Neural progenitor cell (in vitro differentiated cells): ENCODE measurements at regions not wholly inside any gene's neighbourhood (a gene's known extent, or its start where the extent isn't known, plus 50 kb on each side); places are given as distances from the start of the nearest gene placed in this dataset.
"Not testable (repeated sequence)": the region's sequence is repeated elsewhere in the genome, so short reads cannot be mapped to it uniquely, and the experiment has no call there.

Source experiments
- DNase-seq: peaks from one replicate; pipeline ENCODE4 v3.0.0-alpha.2; 2016; ENCODE audit warnings: low spot score
- H2AFZ ChIP-seq: fragments of 200-600 bp; sonication (generic); replicated peaks from 2 replicates; pipeline ENCODE4 v1.6.1; 2016; ENCODE audit warnings: antibody characterized with exemption
- H3F3A ChIP-seq: fragments of 200-600 bp; sonication (generic); 2 replicates; pipeline ENCODE4 v1.6.1; 2016; ENCODE audit warnings: antibody characterized with exemption, low read depth
- H3K27ac ChIP-seq: fragments of 200-600 bp; sonication (generic); 2 replicates; pipeline ENCODE4 v1.5.1; 2016; ENCODE audit warnings: mild to moderate bottlenecking
- H3K27me3 ChIP-seq: fragments of 200-600 bp; sonication (generic); 2 replicates; pipeline ENCODE4 v1.6.1; 2016; ENCODE audit warnings: mild to moderate bottlenecking, moderate library complexity
- H3K36me3 ChIP-seq: fragments of 200-600 bp; sonication (generic); 2 replicates; pipeline ENCODE4 v1.5.1; 2016
- H3K4me1 ChIP-seq: fragments of 200-600 bp; sonication (generic); 2 replicates; pipeline ENCODE4 v1.6.1; 2016; ENCODE audit warnings: mixed run types
- H3K4me2 ChIP-seq: fragments of 200-600 bp; sonication (generic); 2 replicates; pipeline ENCODE4 v1.6.1; 2016
- H3K4me3 ChIP-seq: fragments of 200-600 bp; sonication (generic); 2 replicates; pipeline ENCODE4 v1.5.1; 2016
- H3K79me2 ChIP-seq: fragments of 200-600 bp; sonication (generic); 2 replicates; pipeline ENCODE4 v1.6.1; 2016; ENCODE audit warnings: low read depth
- H3K9ac ChIP-seq: fragments of 200-600 bp; sonication (generic); 2 replicates; pipeline ENCODE4 v1.6.1; 2016
- H3K9me3 ChIP-seq: fragments of 200-600 bp; sonication (generic); 2 replicates; pipeline ENCODE4 v1.5.1; 2016; ENCODE audit warnings: low read depth
- H4K20me1 ChIP-seq: fragments of 200-600 bp; sonication (generic); 2 replicates; pipeline ENCODE4 v1.6.1; 2016; ENCODE audit warnings: low read depth
- H3K27ac Mint-ChIP-seq: 3 replicates; pipeline ENCODE4 v1.8.0; 2021; ENCODE audit warnings: mixed read lengths
- H3K27me3 Mint-ChIP-seq: 2 replicates; pipeline ENCODE4 v1.8.0; 2022; ENCODE audit warnings: low read depth, mild to moderate bottlenecking, inconsistent platforms, moderate library complexity, mixed read lengths; ENCODE audit not compliant: insufficient read depth
- H3K36me3 Mint-ChIP-seq: 3 replicates; pipeline ENCODE4 v1.8.0; 2021; ENCODE audit warnings: mixed read lengths
- H3K4me1 Mint-ChIP-seq: 3 replicates; pipeline ENCODE4 v1.8.0; 2021; ENCODE audit warnings: mixed read lengths
- H3K4me3 Mint-ChIP-seq: 3 replicates; pipeline ENCODE4 v1.8.0; 2021; ENCODE audit warnings: mild to moderate bottlenecking, moderate library complexity, mixed read lengths
- H3K9me3 Mint-ChIP-seq: 3 replicates; pipeline ENCODE4 v1.8.0; 2020; ENCODE audit warnings: mixed read lengths
- CTCF ChIP-seq: fragments of 200-600 bp; sonication (generic); IDR thresholded peaks from 2 replicates; pipeline ENCODE4 v1.5.1; 2017; ENCODE audit warnings: antibody characterized with exemption, mild to moderate bottlenecking
- EZH2 ChIP-seq: fragments of 200-600 bp; sonication (generic); IDR thresholded peaks from 2 replicates; pipeline ENCODE4 v1.6.1; 2017; ENCODE audit warnings: antibody characterized with exemption, mild to moderate bottlenecking, moderate library complexity
- EZH2phosphoT487 ChIP-seq: fragments of 200-600 bp; sonication (generic); IDR thresholded peaks from 2 replicates; pipeline ENCODE4 v1.6.1; 2017; ENCODE audit warnings: antibody characterized with exemption

- H3K4me3 Mint-ChIP-seq: no peak overlapping the region
- no peak overlapping the region for H3K9ac ChIP-seq
- TF ChIP-seq EZH2phosphoT487 (no peak), CTCF (no peak), EZH2 (no peak)
Observed at GRCh38 chr6:49300443-49300842, 162.6 kb downstream of the MMUT start.

GRCh38 chr6:49299279-49299678 is 163.8 kb downstream of the MMUT start:
- Histone ChIP-seq H3K9me3 (no peaks in the 10 kb centered on the region), H3K4me1 (no peaks in the 10 kb centered on the region), H2AFZ (no peak overlapping the region), H3K27me3 (no peaks in the 10 kb centered on the region), H3K4me3 (no peak overlapping the region), H4K20me1 (no peaks in the 10 kb centered on the region), H3K36me3 (no peaks in the 10 kb centered on the region), H3K9ac (no peak overlapping the region), H3F3A (no peaks in the 10 kb centered on the region), H3K4me2 (no peak overlapping the region), H3K79me2 (no peaks in the 10 kb centered on the region), H3K27ac (no peak overlapping the region)
- no peaks in the 10 kb centered on the region for H3K4me1 Mint-ChIP-seq
- no peak for DNase-seq
- no peak overlapping the region for H3K27ac Mint-ChIP-seq
- H3K9me3 Mint-ChIP-seq: peaks cover 3% of the 10 kb centered on the region
- TF ChIP-seq EZH2 (no peak), EZH2phosphoT487 (no peak), CTCF (no peak)
- H3K4me3 Mint-ChIP-seq: no peak overlapping the region
- no peaks in the 10 kb centered on the region for H3K27me3 Mint-ChIP-seq
- H3K36me3 Mint-ChIP-seq: no peaks in the 10 kb centered on the region

More at GRCh38 chr6:49300443-49300842, 162.6 kb downstream of the MMUT start:
- Mint-ChIP-seq H3K9me3 (peaks cover 3% of the 10 kb centered on the region), H3K27me3 (no peaks in the 10 kb centered on the region), H3K36me3 (no peaks in the 10 kb centered on the region), H3K4me1 (no peaks in the 10 kb centered on the region), H3K27ac (no peak overlapping the region)
- H3K79me2 ChIP-seq: no peaks in the 10 kb centered on the region
- DNase-seq: no peak
- H3K9me3 ChIP-seq: no peaks in the 10 kb centered on the region
- no peak overlapping the region for H3K4me2 ChIP-seq
- no peaks in the 10 kb centered on the region for H3K4me1 ChIP-seq
- H3F3A ChIP-seq: no peaks in the 10 kb centered on the region
- no peaks in the 10 kb centered on the region for H4K20me1 ChIP-seq
- no peak overlapping the region for H3K4me3 ChIP-seq
- no peaks in the 10 kb centered on the region for H3K36me3 ChIP-seq
- H3K27me3 ChIP-seq: no peaks in the 10 kb centered on the region
- H3K27ac ChIP-seq: no peak overlapping the region
- no peak overlapping the region for H2AFZ ChIP-seq

- no peak overlapping the region for H3K9ac ChIP-seq
- no peak overlapping the region for H3K4me2 ChIP-seq
- no peaks in the 10 kb centered on the region for H3K9me3 ChIP-seq
- no peaks in the 10 kb centered on the region for H3K79me2 ChIP-seq
- H3K36me3 Mint-ChIP-seq: no peaks in the 10 kb centered on the region
- H3F3A ChIP-seq: no peaks in the 10 kb centered on the region
- no peak for DNase-seq
- no peak overlapping the region for H3K27ac ChIP-seq
- no peaks in the 10 kb centered on the region for H3K4me1 Mint-ChIP-seq
- H3K27me3 Mint-ChIP-seq: no peaks in the 10 kb centered on the region
- TF ChIP-seq EZH2 (no peak), EZH2phosphoT487 (no peak), CTCF (no peak)
- H3K4me3 ChIP-seq: no peak overlapping the region
- no peak overlapping the region for H2AFZ ChIP-seq
- H3K36me3 ChIP-seq: no peaks in the 10 kb centered on the region
- H3K4me3 Mint-ChIP-seq: no peak overlapping the region
- H3K9me3 Mint-ChIP-seq: peaks cover 4% of the 10 kb centered on the region
- H4K20me1 ChIP-seq: no peaks in the 10 kb centered on the region
- no peaks in the 10 kb centered on the region for H3K4me1 ChIP-seq
- no peak overlapping the region for H3K27ac Mint-ChIP-seq
- H3K27me3 ChIP-seq: no peaks in the 10 kb centered on the region
Observed at GRCh38 chr6:49284180-49284579, 178.9 kb downstream of the MMUT start.

GRCh38 chr6:49274809-49275769 is 188.0 kb downstream of the MMUT start:
- H3K27me3 Mint-ChIP-seq, DNase-seq, H3F3A ChIP-seq, H3K4me3 ChIP-seq, H3K79me2 ChIP-seq, H3K9me3 ChIP-seq, H3K27ac ChIP-seq, H3K36me3 Mint-ChIP-seq, H2AFZ ChIP-seq, H3K36me3 ChIP-seq, H3K27ac Mint-ChIP-seq, H3K4me1 Mint-ChIP-seq, H3K4me3 Mint-ChIP-seq, H3K4me1 ChIP-seq, H3K4me2 ChIP-seq, H4K20me1 ChIP-seq, H3K9ac ChIP-seq, H3K27me3 ChIP-seq: not testable (repeated sequence)
- peaks cover 10% of the 10 kb centered on the region for H3K9me3 Mint-ChIP-seq
